GM10266 (cell line): ENCODE measurements at regions not wholly inside any gene's neighbourhood (a gene's known extent, or its start where the extent isn't known, plus 50 kb on each side); places are given as distances from the start of the nearest gene placed in this dataset.

ENCODE experiments used
- DNase-seq: peaks from one replicate; pipeline ENCODE4 v3.0.0; 2012; ENCODE audit errors: extremely low spot score
- CTCF ChIP-seq: IDR thresholded peaks from 2 replicates; pipeline ENCODE4 v1.5.1; 2012; ENCODE audit warnings: mild to moderate bottlenecking, low read depth; ENCODE audit not compliant: control insufficient read depth, insufficient read depth; ENCODE audit errors: missing control alignments

- DNase-seq, result no peak
- TF ChIP-seq CTCF, result no peak
Measured at GRCh38 chr5:112112346-112112745, 306.7 kb downstream of the EPB41L4A start.

- no peak for DNase-seq
- no peak for TF ChIP-seq CTCF
Measured at GRCh38 chr5:112109331-112110007, 309.6 kb downstream of the EPB41L4A start.

GRCh38 chr5:112106878-112107277 lies 312.2 kb downstream of the EPB41L4A start:
- TF ChIP-seq CTCF, result no peak
- no peak for DNase-seq

- DNase-seq, result no peak
- TF ChIP-seq CTCF, result no peak
Measured at GRCh38 chr5:112097768-112098167, 321.3 kb downstream of the EPB41L4A start.

- TF ChIP-seq CTCF, result no peak
Measured at GRCh38 chr5:112087222-112087621, 330.2 kb upstream of the NREP start.

GRCh38 chr5:112086740-112087139 lies 329.7 kb upstream of the NREP start:
- no peak for DNase-seq
- no peak for TF ChIP-seq CTCF

More at GRCh38 chr5:112087222-112087621, 330.2 kb upstream of the NREP start:
- no peak for DNase-seq

- TF ChIP-seq CTCF, result no peak
- DNase-seq, result no peak
Measured at GRCh38 chr5:112084149-112084548, 327.2 kb upstream of the NREP start.
